ENCODE measurements at regions not wholly inside any gene's neighbourhood (a gene's known extent, or its start where the extent isn't known, plus 50 kb on each side); places are given as distances from the start of the nearest gene placed in this dataset.

- TF ChIP-seq CTCF (IDR thresholded peaks at IDR 0.05; ENCODE audit: extremely low read depth in 1 of 2, insufficient read depth in 1 of 2, low read depth in 1 of 2, low read length in 2 of 2) = no peak
- TF ChIP-seq POLR2AphosphoS5 (IDR thresholded peaks at IDR 0.05; ENCODE audit: insufficient read depth, low read depth, low read length) = no peak
- no peak for TF ChIP-seq POLR2A (IDR thresholded peaks at IDR 0.05; ENCODE audit: low read depth, low read length)
- no peak for TF ChIP-seq FOS (IDR thresholded peaks at IDR 0.05; ENCODE audit: borderline replicate concordance, insufficient read depth, low read length)
- no peak for TF ChIP-seq EZH2 (IDR thresholded peaks at IDR 0.05; ENCODE audit: borderline replicate concordance, low read depth, low read length, severe bottlenecking)
- TF ChIP-seq JUN (IDR thresholded peaks at IDR 0.05; ENCODE audit: borderline replicate concordance, insufficient read depth, insufficient read length, low read depth) = no peak
Measured at GRCh38 chr13:111004444-111004843, 89.6 kb upstream of the ANKRD10 start.

All from endothelial cell of umbilical vein (primary cell).